ENCODE measurements at regions not wholly inside any gene's neighbourhood (a gene's known extent, or its start where the extent isn't known, plus 50 kb on each side); places are given as distances from the start of the nearest gene placed in this dataset.
"Not testable (repeated sequence)": the region's sequence is repeated elsewhere in the genome, so short reads cannot be mapped to it uniquely, and the experiment has no call there.

GRCh38 chr7:131634197-131634596 is 77.8 kb upstream of the PODXL start:
- not testable (repeated sequence) for TF ChIP-seq CTCF (IDR thresholded peaks at IDR 0.05); TCF7 (CRISPR knock-in tag; IDR thresholded peaks at IDR 0.05; ENCODE audit: low read depth); TP53 (CRISPR knock-in tag; IDR thresholded peaks at IDR 0.05); SP1 (CRISPR knock-in tag; conservative IDR thresholded peaks at IDR 0.05); MXD4 (CRISPR knock-in tag; IDR thresholded peaks at IDR 0.05; ENCODE audit: borderline replicate concordance); GABPB1 (CRISPR knock-in tag; IDR thresholded peaks at IDR 0.05); E2F4 (CRISPR knock-in tag; IDR thresholded peaks at IDR 0.05; ENCODE audit: borderline replicate concordance, low read depth); ZNF317 (CRISPR knock-in tag; IDR thresholded peaks at IDR 0.05; ENCODE audit: borderline replicate concordance, low read depth)
- TF ChIP-seq, protein P1, sequence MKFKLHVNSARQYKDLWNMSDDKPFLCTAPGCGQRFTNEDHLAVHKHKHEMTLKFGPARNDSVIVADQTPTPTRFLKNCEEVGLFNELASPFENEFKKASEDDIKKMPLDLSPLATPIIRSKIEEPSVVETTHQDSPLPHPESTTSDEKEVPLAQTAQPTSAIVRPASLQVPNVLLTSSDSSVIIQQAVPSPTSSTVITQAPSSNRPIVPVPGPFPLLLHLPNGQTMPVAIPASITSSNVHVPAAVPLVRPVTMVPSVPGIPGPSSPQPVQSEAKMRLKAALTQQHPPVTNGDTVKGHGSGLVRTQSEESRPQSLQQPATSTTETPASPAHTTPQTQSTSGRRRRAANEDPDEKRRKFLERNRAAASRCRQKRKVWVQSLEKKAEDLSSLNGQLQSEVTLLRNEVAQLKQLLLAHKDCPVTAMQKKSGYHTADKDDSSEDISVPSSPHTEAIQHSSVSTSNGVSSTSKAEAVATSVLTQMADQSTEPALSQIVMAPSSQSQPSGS (CRISPR knock-in tag; IDR thresholded peaks at IDR 0.05; ENCODE audit: borderline replicate concordance, low read depth) = not testable (repeated sequence)
- TF ChIP-seq, protein P2, sequence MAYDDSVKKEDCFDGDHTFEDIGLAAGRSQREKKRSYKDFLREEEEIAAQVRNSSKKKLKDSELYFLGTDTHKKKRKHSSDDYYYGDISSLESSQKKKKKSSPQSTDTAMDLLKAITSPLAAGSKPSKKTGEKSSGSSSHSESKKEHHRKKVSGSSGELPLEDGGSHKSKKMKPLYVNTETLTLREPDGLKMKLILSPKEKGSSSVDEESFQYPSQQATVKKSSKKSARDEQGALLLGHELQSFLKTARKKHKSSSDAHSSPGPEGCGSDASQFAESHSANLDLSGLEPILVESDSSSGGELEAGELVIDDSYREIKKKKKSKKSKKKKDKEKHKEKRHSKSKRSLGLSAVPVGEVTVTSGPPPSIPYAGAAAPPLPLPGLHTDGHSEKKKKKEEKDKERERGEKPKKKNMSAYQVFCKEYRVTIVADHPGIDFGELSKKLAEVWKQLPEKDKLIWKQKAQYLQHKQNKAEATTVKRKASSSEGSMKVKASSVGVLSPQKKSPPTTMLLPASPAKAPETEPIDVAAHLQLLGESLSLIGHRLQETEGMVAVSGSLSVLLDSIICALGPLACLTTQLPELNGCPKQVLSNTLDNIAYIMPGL (CRISPR knock-in tag; IDR thresholded peaks at IDR 0.05) = not testable (repeated sequence)
